GM19438 (cell line): ENCODE measurements at regions not wholly inside any gene's neighbourhood (a gene's known extent, or its start where the extent isn't known, plus 50 kb on each side); places are given as distances from the start of the nearest gene placed in this dataset.

Source experiments
- ATAC-seq: cut with Tn5 transposase; IDR thresholded peaks from one replicate; pipeline ENCODE4 v1.9.1; 2021; ENCODE audit warnings: low read depth; ENCODE audit not compliant: unreplicated experiment

- no peak for ATAC-seq
Measured at GRCh38 chr19:27911122-27911898, 1301.6 kb downstream of the UQCRFS1 start.

- ATAC-seq, result no peak
Measured at GRCh38 chr19:27909861-27910260, 1303.1 kb downstream of the UQCRFS1 start.

GRCh38 chr19:27909185-27909840, 1303.6 kb downstream of the UQCRFS1 start:
- ATAC-seq, result no peak

GRCh38 chr19:27906081-27906480, 1306.9 kb downstream of the UQCRFS1 start:
- ATAC-seq, result no peak

- no peak for ATAC-seq
Measured at GRCh38 chr19:27905074-27905473, 1307.9 kb downstream of the UQCRFS1 start.

- ATAC-seq, result no peak
Measured at GRCh38 chr19:27901078-27901477, 1311.9 kb downstream of the UQCRFS1 start.

- ATAC-seq, result no peak
Measured at GRCh38 chr19:27896091-27896490, 1316.9 kb downstream of the UQCRFS1 start.

GRCh38 chr19:27894906-27895754, 1317.8 kb downstream of the UQCRFS1 start:
- ATAC-seq, result no peak

- ATAC-seq, result no peak
Measured at GRCh38 chr19:27892500-27892899, 1320.5 kb downstream of the UQCRFS1 start.

- no peak for ATAC-seq
Measured at GRCh38 chr19:27891411-27891810, 1321.5 kb downstream of the UQCRFS1 start.

- ATAC-seq, result no peak
Measured at GRCh38 chr19:27890696-27891095, 1322.3 kb downstream of the UQCRFS1 start.

GRCh38 chr19:27890206-27890605, 1322.7 kb downstream of the UQCRFS1 start:
- ATAC-seq, result no peak

GRCh38 chr19:27889156-27889555, 1323.8 kb downstream of the UQCRFS1 start:
- no peak for ATAC-seq

- no peak for ATAC-seq
Measured at GRCh38 chr19:27887946-27888345, 1325.0 kb downstream of the UQCRFS1 start.

- ATAC-seq, result no peak
Measured at GRCh38 chr19:27885359-27885758, 1327.6 kb downstream of the UQCRFS1 start.

GRCh38 chr19:27884376-27884775, 1328.6 kb downstream of the UQCRFS1 start:
- ATAC-seq, result no peak

- ATAC-seq, result no peak
Measured at GRCh38 chr19:27881213-27881612, 1331.7 kb downstream of the UQCRFS1 start.

GRCh38 chr19:27876976-27877512, 1335.9 kb downstream of the UQCRFS1 start:
- ATAC-seq, result no peak

- no peak for ATAC-seq
Measured at GRCh38 chr19:27876489-27876888, 1336.5 kb downstream of the UQCRFS1 start.

GRCh38 chr19:27872370-27872769, 1340.6 kb downstream of the UQCRFS1 start:
- no peak for ATAC-seq

- ATAC-seq, result no peak
Measured at GRCh38 chr19:27870293-27870692, 1342.7 kb downstream of the UQCRFS1 start.
